HCT116 (cell line): ENCODE measurements at regions not wholly inside any gene's neighbourhood (a gene's known extent, or its start where the extent isn't known, plus 50 kb on each side); places are given as distances from the start of the nearest gene placed in this dataset.

Experiments
- ATAC-seq: fragments of 200-7000 bp; cut with Tn5 transposase; 2 replicates; pipeline ENCODE4 v1.9.1; 2020; ENCODE audit warnings: mild to moderate bottlenecking, moderate library complexity
- BruUV-seq: library from RNA; stranded (reverse); fragments of 400-500 nt; replicated peaks from 2 replicates; lab custom pipeline; 2021; lab: Mats Ljungman, UMichigan
- CTCF ChIA-PET: fragments of 300-600 bp; sonication (Branson Sonifier 250); formaldehyde crosslinking; loops from one replicate; lab custom pipeline; 2021; ENCODE audit warnings: antibody characterized with exemption; lab: Charles Lee
- POLR2A ChIA-PET: fragments of 300-600, 350-600 bp; sonication (Branson Sonifier 250); formaldehyde crosslinking; loops from one replicate; lab custom pipeline; 2021; ENCODE audit warnings: antibody characterized with exemption; lab: Charles Lee
- RAD21 ChIA-PET, 2 experiments: fragments of 300-600 bp; sonication (Branson Sonifier 250); formaldehyde crosslinking; loops; one replicate each; lab custom pipeline; 2023; ENCODE audit warnings: low total read pairs in 2 of 2; ENCODE audit not compliant: uncharacterized antibody in 2 of 2, unreplicated experiment in 2 of 2, low non-redundant PET in 1 of 2; lab: Charles Lee
- DNase-seq: peaks from one replicate; pipeline ENCODE4 v3.0.0-alpha.2; 2010; ENCODE audit warnings: low read depth, low spot score
- H2AFZ ChIP-seq: fragments of 200-600 bp; shearing (Covaris generic), sonication (generic); 2 replicates; pipeline ENCODE4 v1.6.1; 2017; ENCODE audit warnings: low read depth, mixed run types, mixed read lengths, antibody characterized with exemption, low read length; ENCODE audit not compliant: poor library complexity, severe bottlenecking
- H3K27ac ChIP-seq: 2 replicates; pipeline ENCODE4 v1.5.1; 2012; ENCODE audit warnings: low read depth, low read length
- H3K27me3 ChIP-seq: fragments of 200-600 bp; sonication (generic); 2 replicates; pipeline ENCODE4 v1.6.1; 2016; ENCODE audit warnings: mixed run types, low read length, mixed read lengths; ENCODE audit not compliant: insufficient read depth
- H3K36me3 ChIP-seq, 2 experiments: fragments of 200-500 bp in 1 of 2; fragments of 200-600 bp in 1 of 2; sonication (Bioruptor generic) in 1 of 2; sonication (generic) in 1 of 2; 2 replicates each; pipeline versions ENCODE4 v1.5.1 to v1.6.1; 2014 to 2016; ENCODE audit warnings: low read length in 2 of 2, inconsistent platforms in 1 of 2, mixed read lengths in 1 of 2, mixed run types in 1 of 2; ENCODE audit not compliant: insufficient read depth in 2 of 2, control insufficient read depth in 1 of 2
- H3K4me1 ChIP-seq, 2 experiments: fragments of 200-600 bp in 1 of 2; sonication (generic) in 1 of 2; 2 replicates each; pipeline versions ENCODE4 v1.5.1 to v1.6.1; 2012 to 2017; ENCODE audit warnings: low read length in 2 of 2, inconsistent platforms in 1 of 2, mild to moderate bottlenecking in 1 of 2, mixed read lengths in 1 of 2, mixed run types in 1 of 2, moderate library complexity in 1 of 2; ENCODE audit not compliant: insufficient read depth in 2 of 2, control insufficient read depth in 1 of 2
- H3K4me2 ChIP-seq: fragments of 200-600 bp; sonication (generic); 2 replicates; pipeline ENCODE4 v1.6.1; 2017; ENCODE audit warnings: mixed run types, low read length, mixed read lengths
- H3K4me3 ChIP-seq, 2 experiments: fragments of 200-600 bp in 1 of 2; sonication (generic) in 1 of 2; replicated peaks in 1 of 2; 2 replicates each; pipeline ENCODE4 v1.5.1; 2011 to 2016; ENCODE audit warnings: low read length in 2 of 2, control low read depth in 1 of 2, low read depth in 1 of 2, mild to moderate bottlenecking in 1 of 2, mixed read lengths in 1 of 2, mixed run types in 1 of 2
- H3K79me2 ChIP-seq: fragments of 200-600 bp; sonication (generic); 2 replicates; pipeline ENCODE4 v1.6.1; 2017; ENCODE audit warnings: mild to moderate bottlenecking, mixed run types, low read length, moderate library complexity, mixed read lengths; ENCODE audit not compliant: insufficient read depth
- H3K9ac ChIP-seq: fragments of 200-600 bp; sonication (generic); 2 replicates; pipeline ENCODE4 v1.6.1; 2016; ENCODE audit warnings: low read length, mixed read lengths
- H3K9me2 ChIP-seq: fragments of 200-600 bp; sonication (generic), shearing (Covaris generic); 2 replicates; pipeline ENCODE4 v1.6.1; 2017; ENCODE audit warnings: mixed run types, mild to moderate bottlenecking, moderate library complexity; ENCODE audit not compliant: insufficient read depth
- H3K9me3 ChIP-seq, 2 experiments: fragments of 200-500 bp in 1 of 2; fragments of 200-600 bp in 1 of 2; sonication (Bioruptor generic) in 1 of 2; sonication (generic) in 1 of 2; 2 replicates each; pipeline ENCODE4 v1.6.1; 2014 to 2017; ENCODE audit warnings: low read length in 2 of 2, mixed read lengths in 2 of 2, inconsistent platforms in 1 of 2, low read depth in 1 of 2, mild to moderate bottlenecking in 1 of 2, mixed run types in 1 of 2, moderate library complexity in 1 of 2; ENCODE audit not compliant: control insufficient read depth in 1 of 2, insufficient read depth in 1 of 2
- H4K20me1 ChIP-seq: fragments of 200-600 bp; sonication (generic), shearing (Covaris generic); 2 replicates; pipeline ENCODE4 v1.6.1; 2017; ENCODE audit warnings: mixed run types, mild to moderate bottlenecking, moderate library complexity; ENCODE audit not compliant: insufficient read depth
- ATF3 ChIP-seq: IDR thresholded peaks from 2 replicates; pipeline ENCODE4 v1.6.1; 2012
- CBX3 ChIP-seq: IDR thresholded peaks from 2 replicates; pipeline ENCODE4 v1.6.1; 2012; ENCODE audit warnings: low read depth
- CEBPB ChIP-seq: IDR thresholded peaks from 2 replicates; pipeline ENCODE4 v1.6.1; 2012; ENCODE audit warnings: low read depth
- EGR1 ChIP-seq: IDR thresholded peaks from 2 replicates; pipeline ENCODE4 v1.6.1; 2012; ENCODE audit warnings: low read depth
- EZH2 ChIP-seq: fragments of 200-600 bp; sonication (generic); IDR thresholded peaks from 2 replicates; pipeline ENCODE4 v1.6.1; 2017; ENCODE audit warnings: antibody characterized with exemption, mixed run types
- EZH2phosphoT487 ChIP-seq: fragments of 200-600 bp; IDR thresholded peaks from 2 replicates; pipeline ENCODE4 v1.6.1; 2018; ENCODE audit warnings: antibody characterized with exemption, borderline replicate concordance
- FOSL1 ChIP-seq: IDR thresholded peaks from 2 replicates; pipeline ENCODE4 v1.6.1; 2012; ENCODE audit warnings: low read depth
- JUND ChIP-seq: IDR thresholded peaks from 2 replicates; pipeline ENCODE4 v1.6.1; 2012
- MAX ChIP-seq: IDR thresholded peaks from 2 replicates; pipeline ENCODE4 v1.6.1; 2012
- RAD21 ChIP-seq: IDR thresholded peaks from 2 replicates; pipeline ENCODE4 v1.6.1; 2012; ENCODE audit warnings: low read depth, mild to moderate bottlenecking
- SIN3A ChIP-seq: IDR thresholded peaks from 2 replicates; pipeline ENCODE4 v1.6.1; 2012; ENCODE audit warnings: low read depth
- SP1 ChIP-seq: IDR thresholded peaks from 2 replicates; pipeline ENCODE4 v1.6.1; 2012; ENCODE audit warnings: low read depth
- TCF7L2 ChIP-seq: IDR thresholded peaks from 2 replicates; pipeline ENCODE4 v1.7.0; 2011; ENCODE audit warnings: borderline replicate concordance, inconsistent platforms; ENCODE audit not compliant: insufficient read depth, insufficient read length; ENCODE audit errors: extremely low read depth
- YY1 ChIP-seq: IDR thresholded peaks from 2 replicates; pipeline ENCODE4 v1.6.1; 2011; ENCODE audit warnings: low read length, low read depth, moderate library complexity, mild to moderate bottlenecking; ENCODE audit not compliant: insufficient replicate concordance; ENCODE audit errors: extremely low read depth
- intact Hi-C: fragments of 100-400 bp; cut with micrococcal nuclease; formaldehyde crosslinking; loops from 2 replicates; pipeline ENCODE4 v1.10.0; 2022
- TF ChIP-seq, protein P1 (sequence below): IDR thresholded peaks from 2 replicates; pipeline ENCODE4 v1.6.1; 2011; ENCODE audit warnings: mild to moderate bottlenecking, low read length, moderate library complexity; ENCODE audit not compliant: insufficient replicate concordance; ENCODE audit errors: extremely low read depth

- Histone ChIP-seq H3K27ac (no peak overlapping the region), H4K20me1 (no peaks in the 10 kb centered on the region), H3K9me3 (no peaks in the 10 kb centered on the region), H3K4me2 (no peak overlapping the region), H3K4me3 (no peak overlapping the region), H3K4me1 (no peaks in the 10 kb centered on the region), H3K9me2 (no peaks in the 10 kb centered on the region), H2AFZ (no peak overlapping the region), H3K9ac (no peak overlapping the region), H3K79me2 (no peaks in the 10 kb centered on the region), H3K36me3 (no peaks in the 10 kb centered on the region), H3K27me3 (no peaks in the 10 kb centered on the region)
- POLR2A ChIA-PET: no interaction called here
- TF ChIP-seq FOSL1: no peak
- no peak for TF ChIP-seq MAX
- no peak for TF ChIP-seq TCF7L2
- no peak for TF ChIP-seq ATF3
- TF ChIP-seq EZH2: no peak
- no peak for TF ChIP-seq YY1
- no peak for TF ChIP-seq CEBPB
- TF ChIP-seq CBX3: no peak
- no peak for TF ChIP-seq SIN3A
- TF ChIP-seq JUND: no peak
- no peak for TF ChIP-seq EGR1
- TF ChIP-seq EZH2phosphoT487: no peak
- TF ChIP-seq RAD21: no peak
- no peak for TF ChIP-seq SP1
- TF ChIP-seq, protein P1, sequence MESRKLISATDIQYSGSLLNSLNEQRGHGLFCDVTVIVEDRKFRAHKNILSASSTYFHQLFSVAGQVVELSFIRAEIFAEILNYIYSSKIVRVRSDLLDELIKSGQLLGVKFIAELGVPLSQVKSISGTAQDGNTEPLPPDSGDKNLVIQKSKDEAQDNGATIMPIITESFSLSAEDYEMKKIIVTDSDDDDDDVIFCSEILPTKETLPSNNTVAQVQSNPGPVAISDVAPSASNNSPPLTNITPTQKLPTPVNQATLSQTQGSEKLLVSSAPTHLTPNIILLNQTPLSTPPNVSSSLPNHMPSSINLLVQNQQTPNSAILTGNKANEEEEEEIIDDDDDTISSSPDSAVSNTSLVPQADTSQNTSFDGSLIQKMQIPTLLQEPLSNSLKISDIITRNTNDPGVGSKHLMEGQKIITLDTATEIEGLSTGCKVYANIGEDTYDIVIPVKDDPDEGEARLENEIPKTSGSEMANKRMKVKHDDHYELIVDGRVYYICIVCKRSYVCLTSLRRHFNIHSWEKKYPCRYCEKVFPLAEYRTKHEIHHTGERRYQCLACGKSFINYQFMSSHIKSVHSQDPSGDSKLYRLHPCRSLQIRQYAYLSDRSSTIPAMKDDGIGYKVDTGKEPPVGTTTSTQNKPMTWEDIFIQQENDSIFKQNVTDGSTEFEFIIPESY: no peak
- no peak for ATAC-seq
- RAD21 ChIA-PET: no interaction called here
- no TSS peak for BruUV-seq
- intact Hi-C loops: no loop called here
- CTCF ChIA-PET: no interaction called here
- DNase-seq: no peak
These were observed 667.1 kb downstream of the SH3BGRL start for GRCh38 chrX:81868979-81869378.
